PC-3 (cell line): ENCODE measurements at regions not wholly inside any gene's neighbourhood (a gene's known extent, or its start where the extent isn't known, plus 50 kb on each side); places are given as distances from the start of the nearest gene placed in this dataset.

Experiments
- EZH2 ChIP-seq: fragments of 300-600 bp; sonication (generic); IDR thresholded peaks from one replicate; pipeline ENCODE4 v1.6.1; 2017; ENCODE audit warnings: antibody characterized with exemption, mild to moderate bottlenecking, low read length; ENCODE audit not compliant: unreplicated experiment
- TF ChIP-seq, protein P1 (sequence below): fragments of 300-600 bp; sonication (generic); conservative IDR thresholded peaks from 2 replicates; pipeline ENCODE4 v1.5.1; 2017; ENCODE audit warnings: antibody characterized with exemption, low read depth, mild to moderate bottlenecking, low read length

DNA sequence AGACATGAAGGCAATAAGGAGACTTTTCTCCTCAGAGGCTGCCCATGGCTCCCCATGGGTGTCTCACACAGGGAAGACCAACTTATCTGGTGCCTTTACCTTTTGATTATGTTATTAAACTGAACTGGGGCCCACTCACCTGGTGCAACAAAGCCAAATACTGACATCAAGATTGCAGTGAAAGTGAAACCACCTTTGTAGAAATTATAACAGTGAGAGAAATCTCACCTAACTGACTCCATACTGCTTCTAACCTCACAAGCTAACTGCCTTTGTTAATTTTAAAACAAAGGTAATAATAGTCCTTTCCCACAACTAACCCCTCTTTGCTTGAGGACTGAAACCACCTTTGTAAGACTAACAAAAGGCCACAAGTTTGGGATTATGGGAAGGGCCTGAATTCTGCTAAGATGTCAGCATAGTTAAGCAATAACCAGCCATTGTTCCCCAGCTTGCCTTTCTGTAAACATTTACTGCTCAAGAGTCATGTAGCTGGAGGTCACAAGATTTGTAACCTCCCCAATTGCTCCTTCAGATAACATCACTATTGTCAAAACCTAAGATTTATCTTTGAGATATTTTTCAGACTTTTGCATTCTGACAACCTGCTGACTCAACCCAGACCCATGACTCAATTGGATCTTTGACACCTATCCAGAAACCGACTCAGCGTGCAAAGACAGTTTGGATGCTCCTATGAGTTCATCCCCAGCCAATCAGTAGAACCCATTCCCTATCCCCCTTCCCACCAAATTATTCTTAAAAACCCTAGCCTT lies 420.3 kb upstream of the CFAP20DC start:
- TF ChIP-seq, protein P1, sequence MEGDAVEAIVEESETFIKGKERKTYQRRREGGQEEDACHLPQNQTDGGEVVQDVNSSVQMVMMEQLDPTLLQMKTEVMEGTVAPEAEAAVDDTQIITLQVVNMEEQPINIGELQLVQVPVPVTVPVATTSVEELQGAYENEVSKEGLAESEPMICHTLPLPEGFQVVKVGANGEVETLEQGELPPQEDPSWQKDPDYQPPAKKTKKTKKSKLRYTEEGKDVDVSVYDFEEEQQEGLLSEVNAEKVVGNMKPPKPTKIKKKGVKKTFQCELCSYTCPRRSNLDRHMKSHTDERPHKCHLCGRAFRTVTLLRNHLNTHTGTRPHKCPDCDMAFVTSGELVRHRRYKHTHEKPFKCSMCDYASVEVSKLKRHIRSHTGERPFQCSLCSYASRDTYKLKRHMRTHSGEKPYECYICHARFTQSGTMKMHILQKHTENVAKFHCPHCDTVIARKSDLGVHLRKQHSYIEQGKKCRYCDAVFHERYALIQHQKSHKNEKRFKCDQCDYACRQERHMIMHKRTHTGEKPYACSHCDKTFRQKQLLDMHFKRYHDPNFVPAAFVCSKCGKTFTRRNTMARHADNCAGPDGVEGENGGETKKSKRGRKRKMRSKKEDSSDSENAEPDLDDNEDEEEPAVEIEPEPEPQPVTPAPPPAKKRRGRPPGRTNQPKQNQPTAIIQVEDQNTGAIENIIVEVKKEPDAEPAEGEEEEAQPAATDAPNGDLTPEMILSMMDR = no peak
- no peak for TF ChIP-seq EZH2
